Liver (tissue), 8 donors: ENCODE measurements at regions not wholly inside any gene's neighbourhood (a gene's known extent, or its start where the extent isn't known, plus 50 kb on each side); places are given as distances from the start of the nearest gene placed in this dataset.

Experiments used
- DNase-seq: peaks from one replicate; pipeline ENCODE4 v3.0.0-alpha.2; 2017; ENCODE audit warnings: low spot score
- H3K27ac ChIP-seq, 2 donors: one replicate each; pipeline ENCODE4 v1.7.0; 2013; ENCODE audit warnings: inconsistent platforms in 2 of 2, low read length in 2 of 2, control low read depth in 1 of 2, low read depth in 1 of 2, mild to moderate bottlenecking in 1 of 2
- H3K27me3 ChIP-seq, 4 donors: one replicate each; pipeline versions ENCODE4 v1.6.1 to v1.7.0; 2013; ENCODE audit warnings: low read length in 3 of 4, inconsistent platforms in 1 of 4, mild to moderate bottlenecking in 1 of 4, moderate library complexity in 1 of 4; ENCODE audit not compliant: control insufficient read depth in 4 of 4, insufficient read depth in 4 of 4
- H3K36me3 ChIP-seq, 4 donors: one replicate each; pipeline versions ENCODE4 v1.6.1 to v1.7.0; 2013; ENCODE audit warnings: low read length in 3 of 4, mild to moderate bottlenecking in 3 of 4, low read depth in 1 of 4, moderate library complexity in 1 of 4; ENCODE audit not compliant: control insufficient read depth in 4 of 4, insufficient read depth in 3 of 4
- H3K4me1 ChIP-seq, 4 donors: one replicate each; pipeline versions ENCODE4 v1.6.1 to v1.7.0; 2013; ENCODE audit warnings: low read length in 3 of 4, mild to moderate bottlenecking in 3 of 4, moderate library complexity in 1 of 4; ENCODE audit not compliant: control insufficient read depth in 4 of 4, insufficient read depth in 4 of 4
- H3K4me3 ChIP-seq, 3 donors: one replicate each; pipeline versions ENCODE4 v1.6.1 to v1.7.0; 2013; ENCODE audit warnings: low read length in 3 of 3, control low read depth in 1 of 3, low read depth in 1 of 3, mild to moderate bottlenecking in 1 of 3
- H3K9ac ChIP-seq, 2 donors: one replicate each; pipeline ENCODE4 v1.7.0; 2013; ENCODE audit warnings: low read length in 2 of 2, mild to moderate bottlenecking in 2 of 2, moderate library complexity in 2 of 2, control low read depth in 1 of 2, low read depth in 1 of 2
- H3K9me3 ChIP-seq, 4 donors: one replicate each; pipeline versions ENCODE4 v1.6.1 to v1.7.0; 2013; ENCODE audit warnings: low read length in 3 of 4; ENCODE audit not compliant: control insufficient read depth in 4 of 4
- ATF3 ChIP-seq: IDR thresholded peaks from 2 replicates; pipeline ENCODE4 v1.6.1; 2016; ENCODE audit warnings: antibody characterized with exemption
- CTCF ChIP-seq: fragments of 150-350 bp; IDR thresholded peaks from 2 replicates; pipeline ENCODE4 v1.5.1; 2017; ENCODE audit warnings: improper control_type of control experiment, low read depth, low read length; ENCODE audit not compliant: missing input control
- EGR1 ChIP-seq, 2 donors: IDR thresholded peaks; 2 replicates each; pipeline ENCODE4 v1.6.1; 2016 to 2018; ENCODE audit warnings: antibody characterized with exemption in 2 of 2, low read depth in 2 of 2
- FOXA1 ChIP-seq: IDR thresholded peaks from 2 replicates; pipeline ENCODE4 v1.6.1; 2016; ENCODE audit warnings: antibody characterized with exemption
- FOXA2 ChIP-seq: IDR thresholded peaks from 2 replicates; pipeline ENCODE4 v1.6.1; 2016; ENCODE audit warnings: antibody characterized with exemption
- GABPA ChIP-seq, 2 donors: IDR thresholded peaks in 1 of 2; conservative IDR thresholded peaks in 1 of 2; 2 replicates each; pipeline ENCODE4 v1.6.1; 2016; ENCODE audit warnings: antibody characterized with exemption in 2 of 2, mild to moderate bottlenecking in 1 of 2, moderate library complexity in 1 of 2
- HNF4A ChIP-seq, 2 donors: conservative IDR thresholded peaks; 2 replicates each; pipeline ENCODE4 v1.6.1; 2016; ENCODE audit warnings: antibody characterized with exemption in 2 of 2, mild to moderate bottlenecking in 2 of 2
- HNF4G ChIP-seq: IDR thresholded peaks from 2 replicates; pipeline ENCODE4 v1.6.1; 2016; ENCODE audit warnings: antibody characterized with exemption
- JUND ChIP-seq, 2 donors: IDR thresholded peaks; 2 replicates each; pipeline ENCODE4 v1.6.1; 2016; ENCODE audit warnings: antibody characterized with exemption in 2 of 2
- MAX ChIP-seq: IDR thresholded peaks from 2 replicates; pipeline ENCODE4 v1.6.1; 2016; ENCODE audit warnings: antibody characterized with exemption
- NR2F2 ChIP-seq: IDR thresholded peaks from 2 replicates; pipeline ENCODE4 v1.6.1; 2016; ENCODE audit warnings: antibody characterized with exemption
- RAD21 ChIP-seq, 2 donors: IDR thresholded peaks; 2 replicates each; pipeline ENCODE4 v1.6.1; 2016; ENCODE audit warnings: antibody characterized with exemption in 2 of 2, mild to moderate bottlenecking in 2 of 2
- REST ChIP-seq: IDR thresholded peaks from 2 replicates; pipeline ENCODE4 v1.6.1; 2016; ENCODE audit warnings: antibody characterized with exemption, mild to moderate bottlenecking
- RXRA ChIP-seq, 2 donors: IDR thresholded peaks; 2 replicates each; pipeline ENCODE4 v1.6.1; 2017 to 2018; ENCODE audit warnings: antibody characterized with exemption in 2 of 2, mild to moderate bottlenecking in 1 of 2
- SP1 ChIP-seq: IDR thresholded peaks from 2 replicates; pipeline ENCODE4 v1.6.1; 2018; ENCODE audit warnings: antibody characterized with exemption, mild to moderate bottlenecking
- TAF1 ChIP-seq: conservative IDR thresholded peaks from 2 replicates; pipeline ENCODE4 v1.6.1; 2016; ENCODE audit warnings: antibody characterized with exemption, mild to moderate bottlenecking
- YY1 ChIP-seq: IDR thresholded peaks from 2 replicates; pipeline ENCODE4 v1.6.1; 2016; ENCODE audit warnings: antibody characterized with exemption, mild to moderate bottlenecking
- ZBTB33 ChIP-seq: IDR thresholded peaks from 2 replicates; pipeline ENCODE4 v1.6.1; 2016; ENCODE audit warnings: antibody characterized with exemption
- WGBS: extraction: QIAGEN DNeasy Blood & Tissue Kit; methylation state at CpG from one replicate; pipeline ENCODE4 v1.1.7; 2013; 5-methylcytosine and 5-hydroxymethylcytosine counted together
- donor health status: healthy.
- donor health status: healthy.
- donor health status: healthy.
- donor health status: healthy.
- donor health status: healthy.

GRCh38 chr10:30254926-30255325 lies 94.2 kb downstream of the MTPAP start:
- TF ChIP-seq ZBTB33 = no peak
- TF ChIP-seq HNF4A (conservative IDR thresholded peaks at IDR 0.05) = no peak
- TF ChIP-seq YY1 = no peak
- no peak for TF ChIP-seq GABPA (IDR thresholded peaks at IDR 0.05 in 1 of 2, conservative IDR thresholded peaks at IDR 0.05 in 1 of 2)
- no peak for TF ChIP-seq FOXA2
- TF ChIP-seq SP1 = no peak
- no peak for TF ChIP-seq EGR1 (IDR thresholded peaks at IDR 0.05; ENCODE audit: low read depth in 2 of 2)
- no peak for TF ChIP-seq RAD21 (IDR thresholded peaks at IDR 0.05)
- no peak for TF ChIP-seq RXRA (IDR thresholded peaks at IDR 0.05)
- TF ChIP-seq REST = no peak
- TF ChIP-seq CTCF = no peak
- no peak for TF ChIP-seq MAX
- no peak for TF ChIP-seq NR2F2
- no peak for TF ChIP-seq JUND (IDR thresholded peaks at IDR 0.05)
- no peak for TF ChIP-seq HNF4G
- TF ChIP-seq FOXA1 = no peak
- TF ChIP-seq TAF1 = no peak
- no peak for TF ChIP-seq ATF3
- Histone ChIP-seq H3K36me3 (no peaks in the 10 kb centered on the region), H3K27me3 (no peaks in the 10 kb centered on the region), H3K9me3 (peaks cover 0 to 8% (median 2%) of the 10 kb centered on the region in 4 donors), H3K9ac (no peak overlapping the region), H3K4me1 (no peaks in the 10 kb centered on the region), H3K4me3 (no peak overlapping the region), H3K27ac (no peak overlapping the region)
- no peak for DNase-seq
- 70% methylated on average over 1 of the region's 1 CpG for WGBS

GRCh38 chr10:30248728-30249127 lies 100.3 kb downstream of the MTPAP start:
- Histone ChIP-seq H3K27me3 (no peaks in the 10 kb centered on the region), H3K27ac (no peak overlapping the region), H3K9me3 (no peaks in the 10 kb centered on the region), H3K36me3 (no peaks in the 10 kb centered on the region), H3K4me1 (peaks cover 0 to 1% (median 0%) of the 10 kb centered on the region in 4 donors), H3K4me3 (no peak overlapping the region), H3K9ac (no peak overlapping the region)
- no peak for TF ChIP-seq FOXA2
- no peak for TF ChIP-seq ATF3
- TF ChIP-seq RAD21 (IDR thresholded peaks at IDR 0.05) = no peak
- no peak for TF ChIP-seq HNF4A (conservative IDR thresholded peaks at IDR 0.05)
- DNase-seq = no peak
- WGBS = 98% methylated on average over 4 of the region's 4 CpGs
